Endodermal cell (in vitro differentiated cells): ENCODE measurements at regions not wholly inside any gene's neighbourhood (a gene's known extent, or its start where the extent isn't known, plus 50 kb on each side); places are given as distances from the start of the nearest gene placed in this dataset.

Experiments
- DNase-seq: peaks from one replicate; pipeline ENCODE4 v3.0.0-alpha.2; 2017
- H3K27ac ChIP-seq: 2 replicates; pipeline ENCODE4 v1.5.1; 2013; ENCODE audit warnings: mild to moderate bottlenecking, low read depth, low read length, moderate library complexity
- H3K27me3 ChIP-seq: 2 replicates; pipeline ENCODE4 v1.6.1; 2013; ENCODE audit warnings: mild to moderate bottlenecking, low read length, moderate library complexity; ENCODE audit not compliant: insufficient read depth, control insufficient read depth, poor library complexity, severe bottlenecking
- H3K36me3 ChIP-seq: 2 replicates; pipeline ENCODE4 v1.7.0; 2013; ENCODE audit warnings: mild to moderate bottlenecking, low read length, moderate library complexity; ENCODE audit not compliant: control insufficient read depth, insufficient read depth
- H3K4me1 ChIP-seq: one replicate; pipeline ENCODE4 v1.7.0; 2013; ENCODE audit warnings: low read length; ENCODE audit not compliant: control insufficient read depth, insufficient read depth
- H3K4me3 ChIP-seq: 2 replicates; pipeline ENCODE4 v1.5.1; 2013; ENCODE audit warnings: mild to moderate bottlenecking, low read length, moderate library complexity
- H3K9ac ChIP-seq: 2 replicates; pipeline ENCODE4 v1.6.1; 2013; ENCODE audit warnings: mild to moderate bottlenecking, low read length, moderate library complexity; ENCODE audit not compliant: poor library complexity, severe bottlenecking; ENCODE audit errors: extremely low read depth
- H3K9me3 ChIP-seq: 2 replicates; pipeline ENCODE4 v1.6.1; 2013; ENCODE audit warnings: mild to moderate bottlenecking, low read length, moderate library complexity; ENCODE audit not compliant: control insufficient read depth
- H3K27ac Mint-ChIP-seq: 2 replicates; pipeline ENCODE4 v1.8.0; 2020; ENCODE audit warnings: mixed read lengths
- H3K27me3 Mint-ChIP-seq: 2 replicates; pipeline ENCODE4 v1.8.0; 2021; ENCODE audit warnings: mild to moderate bottlenecking, mixed read lengths; ENCODE audit not compliant: insufficient read depth
- H3K36me3 Mint-ChIP-seq: 2 replicates; pipeline ENCODE4 v1.8.0; 2020; ENCODE audit warnings: low read depth, mixed read lengths
- H3K4me1 Mint-ChIP-seq: 2 replicates; pipeline ENCODE4 v1.8.0; 2020; ENCODE audit warnings: mixed read lengths
- H3K4me3 Mint-ChIP-seq: 2 replicates; pipeline ENCODE4 v1.8.0; 2020; ENCODE audit warnings: mild to moderate bottlenecking, moderate library complexity, mixed read lengths
- H3K9me3 Mint-ChIP-seq: 2 replicates; pipeline ENCODE4 v1.8.0; 2020; ENCODE audit warnings: mild to moderate bottlenecking, mixed read lengths
- CTCF ChIP-seq: fragments of 200-600 bp; sonication (generic); conservative IDR thresholded peaks from 2 replicates; pipeline ENCODE4 v1.5.0; 2021; ENCODE audit warnings: antibody characterized with exemption, mild to moderate bottlenecking
- WGBS, 2 experiments: methylation state at CpG; one replicate each; pipeline versions ENCODE4 v1.1.5 to v1.1.7; 2013; ENCODE audit warnings: missing lambda C conversion rate in 2 of 2, mixed read lengths in 1 of 2; ENCODE audit not compliant: insufficient coverage in 1 of 2, insufficient read length in 1 of 2; 5-methylcytosine and 5-hydroxymethylcytosine counted together

- H3K4me1 Mint-ChIP-seq, result peaks cover 10% of the 10 kb centered on the region
- no peaks in the 10 kb centered on the region for H3K27me3 ChIP-seq
- no peak for TF ChIP-seq CTCF
- H3K4me3 ChIP-seq, result no peak overlapping the region
- 94 to 100% methylated on average over 4 of the region's 4 CpGs for WGBS, 2 experiments
- no peak for DNase-seq
- H3K9ac ChIP-seq, result no peak overlapping the region
- no peak overlapping the region for H3K27ac Mint-ChIP-seq
- no peaks in the 10 kb centered on the region for H3K9me3 Mint-ChIP-seq
- H3K27ac ChIP-seq, result no peak overlapping the region
- H3K4me3 Mint-ChIP-seq, result no peak overlapping the region
- peaks cover 10% of the 10 kb centered on the region for H3K27me3 Mint-ChIP-seq
- H3K36me3 ChIP-seq, result no peaks in the 10 kb centered on the region
- H3K9me3 ChIP-seq, result no peaks in the 10 kb centered on the region
- no peaks in the 10 kb centered on the region for H3K36me3 Mint-ChIP-seq
- H3K4me1 ChIP-seq, result peaks cover 3% of the 10 kb centered on the region
Observed at GRCh38 chr10:125460326-125460725, 222.6 kb downstream of the TEX36 start.

GRCh38 chr10:125457406-125457805 is 225.6 kb downstream of the TEX36 start:
- 79 to 89% methylated on average over 5 of the region's 5 CpGs for WGBS, 2 experiments
- no peak for DNase-seq
- H3K36me3 Mint-ChIP-seq, result no peaks in the 10 kb centered on the region

GRCh38 chr10:125455855-125456254 is 227.1 kb downstream of the TEX36 start:
- TF ChIP-seq CTCF, result no peak
- Histone ChIP-seq H3K27ac (no peak overlapping the region), H3K4me1 (peaks cover 3% of the 10 kb centered on the region), H3K9me3 (no peaks in the 10 kb centered on the region), H3K9ac (no peak overlapping the region), H3K27me3 (no peaks in the 10 kb centered on the region), H3K36me3 (no peaks in the 10 kb centered on the region), H3K4me3 (no peak overlapping the region)
- no peak for DNase-seq
- Mint-ChIP-seq H3K9me3 (no peaks in the 10 kb centered on the region), H3K36me3 (no peaks in the 10 kb centered on the region), H3K27me3 (peaks cover 10% of the 10 kb centered on the region), H3K4me3 (no peak overlapping the region), H3K4me1 (peaks cover 15% of the 10 kb centered on the region), H3K27ac (no peak overlapping the region)
- 26 to 52% methylated on average over 2 to 3 of the region's 3 CpGs for WGBS, 2 experiments

More at GRCh38 chr10:125457406-125457805, 225.6 kb downstream of the TEX36 start:
- H3K27ac ChIP-seq, result no peak overlapping the region
- no peaks in the 10 kb centered on the region for H3K9me3 Mint-ChIP-seq
- H3K4me1 ChIP-seq, result peaks cover 3% of the 10 kb centered on the region
- H3K9ac ChIP-seq, result no peak overlapping the region
- H3K4me1 Mint-ChIP-seq, result peaks cover 15% of the 10 kb centered on the region
- no peak overlapping the region for H3K27ac Mint-ChIP-seq
- H3K9me3 ChIP-seq, result no peaks in the 10 kb centered on the region
- H3K27me3 Mint-ChIP-seq, result peaks cover 10% of the 10 kb centered on the region
- no peaks in the 10 kb centered on the region for H3K27me3 ChIP-seq
- H3K4me3 Mint-ChIP-seq, result no peak overlapping the region
- no peak for TF ChIP-seq CTCF
- no peak overlapping the region for H3K4me3 ChIP-seq
- no peaks in the 10 kb centered on the region for H3K36me3 ChIP-seq
